ENCODE measurements at regions not wholly inside any gene's neighbourhood (a gene's known extent, or its start where the extent isn't known, plus 50 kb on each side); places are given as distances from the start of the nearest gene placed in this dataset.

GRCh38 chr10:37685741-37686683 is 171.4 kb downstream of the ZNF248 start:
- no peak for DNase-seq (ENCODE audit: low spot score)

GRCh38 chr10:37684765-37685164 is 172.6 kb downstream of the ZNF248 start:
- no peak for DNase-seq (ENCODE audit: low spot score)

GRCh38 chr10:37682617-37683016 is 174.8 kb downstream of the ZNF248 start:
- no peak for DNase-seq (ENCODE audit: low spot score)

GRCh38 chr10:37681617-37681999 is 175.8 kb downstream of the ZNF248 start:
- no peak for DNase-seq (ENCODE audit: low spot score)

- DNase-seq (ENCODE audit: low spot score): no peak
These were observed 176.4 kb downstream of the ZNF248 start for GRCh38 chr10:37680716-37681616.

- no peak for DNase-seq (ENCODE audit: low spot score)
These were observed 177.1 kb downstream of the ZNF248 start for GRCh38 chr10:37680243-37680683.

GRCh38 chr10:37679465-37679864 is 177.9 kb downstream of the ZNF248 start:
- no peak for DNase-seq (ENCODE audit: low spot score)

- DNase-seq (ENCODE audit: low spot score): no peak
These were observed 182.0 kb downstream of the ZNF248 start for GRCh38 chr10:37675449-37675848.

GRCh38 chr10:37671802-37672201 is 185.6 kb downstream of the ZNF248 start:
- DNase-seq (ENCODE audit: low spot score): no peak

- DNase-seq (ENCODE audit: low spot score): no peak
These were observed 189.7 kb downstream of the ZNF248 start for GRCh38 chr10:37667736-37668135.

GRCh38 chr10:37654466-37654865 is 202.9 kb downstream of the ZNF248 start:
- DNase-seq (ENCODE audit: low spot score): no peak

GRCh38 chr10:37643187-37643586 is 214.2 kb downstream of the ZNF248 start:
- no peak for DNase-seq (ENCODE audit: low spot score)

- DNase-seq (ENCODE audit: low spot score): no peak
These were observed 217.1 kb downstream of the ZNF248 start for GRCh38 chr10:37640301-37640700.

GRCh38 chr10:37639200-37639599 is 218.2 kb downstream of the ZNF248 start:
- DNase-seq (ENCODE audit: low spot score): no peak

- DNase-seq (ENCODE audit: low spot score): no peak
These were observed 218.8 kb downstream of the ZNF248 start for GRCh38 chr10:37638569-37638968.

- DNase-seq (ENCODE audit: low spot score): no peak
These were observed 223.0 kb downstream of the ZNF248 start for GRCh38 chr10:37634351-37634880.

- DNase-seq (ENCODE audit: low spot score): no peak
These were observed 224.8 kb downstream of the ZNF248 start for GRCh38 chr10:37632641-37633040.

GRCh38 chr10:37623506-37623905 is 233.9 kb downstream of the ZNF248 start:
- DNase-seq (ENCODE audit: low spot score): no peak

GRCh38 chr10:37619336-37619735 is 238.1 kb downstream of the ZNF248 start:
- no peak for DNase-seq (ENCODE audit: low spot score)

GRCh38 chr10:37588299-37588698 is 269.1 kb downstream of the ZNF248 start:
- no peak for DNase-seq (ENCODE audit: low spot score)

GRCh38 chr10:37584643-37585042 is 272.8 kb downstream of the ZNF248 start:
- no peak for DNase-seq (ENCODE audit: low spot score)

- DNase-seq (ENCODE audit: low spot score): no peak
These were observed 275.2 kb downstream of the ZNF248 start for GRCh38 chr10:37582237-37582636.
